ENCODE measurements at regions not wholly inside any gene's neighbourhood (a gene's known extent, or its start where the extent isn't known, plus 50 kb on each side); places are given as distances from the start of the nearest gene placed in this dataset.
A peak's percentile ranks its signal among the peaks of the same experiment; 100 is the strongest.
"Not testable (repeated sequence)": the region's sequence is repeated elsewhere in the genome, so short reads cannot be mapped to it uniquely, and the experiment has no call there.

DNA sequence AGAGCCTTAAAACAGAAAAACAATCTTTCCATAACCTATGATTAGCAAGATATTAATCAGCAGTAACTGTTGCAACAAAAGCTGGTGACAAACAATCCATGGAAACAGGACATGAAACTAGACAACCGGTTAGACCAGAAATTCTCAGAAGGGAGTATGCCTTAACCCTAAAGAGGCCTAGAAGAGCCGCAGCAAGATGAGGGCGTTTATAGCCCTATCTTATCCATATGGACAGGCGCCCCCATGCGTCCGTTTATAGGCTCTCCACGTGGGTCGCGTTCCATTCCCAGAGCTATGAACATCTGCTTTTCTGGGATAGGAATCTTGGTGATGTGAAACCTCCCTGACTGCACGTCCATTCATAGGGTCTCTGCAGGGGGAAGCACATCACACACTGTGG, 1662.7 kb upstream of the PABPC4L start:
- H3K36me3 ChIP-seq (ENCODE audit: control insufficient read depth in 2 of 2, insufficient read depth in 1 of 2, low read length in 2 of 2); POLR2A ChIA-PET; H3K27ac ChIP-seq (ENCODE audit: extremely low read depth, low read depth, low read length); H3K9me3 ChIP-seq (ENCODE audit: control insufficient read depth, insufficient read depth, low read depth, low read length); H3K4me1 ChIP-seq (ENCODE audit: control insufficient read depth, insufficient read depth, low read length); H3K4me3 ChIP-seq (ENCODE audit: low read depth, low read length): not testable (repeated sequence)
- peak; percentile 39 for TF ChIP-seq ZNF654 (tag by site-specific recombination; IDR thresholded peaks at IDR 0.05; ENCODE audit: low read depth)
- CTCF ChIA-PET: interaction anchor here (0.7 kb wide), 1 partner anchor 386 kb away, joined by 3 read pairs; no protein-coding TSS in a partner anchor

DNA sequence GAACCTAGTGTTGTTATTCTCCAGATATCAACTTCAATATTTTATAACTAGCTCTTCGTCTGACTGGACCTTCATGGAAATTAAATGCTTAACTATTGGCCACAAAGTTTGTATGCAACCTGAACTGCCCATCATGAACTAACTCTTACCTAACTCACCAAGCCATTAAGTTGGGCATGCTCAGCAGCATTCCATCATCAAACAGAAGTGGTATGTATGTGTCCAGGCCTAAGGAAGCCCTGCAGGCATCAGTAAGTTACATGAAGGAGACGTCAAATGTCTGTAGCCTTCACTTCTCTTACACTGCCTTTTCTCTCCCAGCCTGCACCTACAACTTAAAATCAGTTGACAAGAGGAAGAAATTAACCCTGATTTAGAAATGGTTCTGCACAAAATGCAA, 1639.2 kb upstream of the PABPC4L start:
- TF ChIP-seq TSHZ1 (tag by site-specific recombination; IDR thresholded peaks at IDR 0.05; ENCODE audit: borderline replicate concordance) (no peak), ZNF660 (tag by site-specific recombination; IDR thresholded peaks at IDR 0.05) (no peak), ZNF521 (tag by site-specific recombination; IDR thresholded peaks at IDR 0.05) (no peak), WT1 (tag by site-specific recombination; IDR thresholded peaks at IDR 0.05) (no peak), ZNF10 (tag by site-specific recombination; IDR thresholded peaks at IDR 0.05) (no peak), ZSCAN23 (tag by site-specific recombination; IDR thresholded peaks at IDR 0.05) (no peak), ZNF544 (tag by site-specific recombination; IDR thresholded peaks at IDR 0.05) (no peak)
- TF ChIP-seq, protein P1, sequence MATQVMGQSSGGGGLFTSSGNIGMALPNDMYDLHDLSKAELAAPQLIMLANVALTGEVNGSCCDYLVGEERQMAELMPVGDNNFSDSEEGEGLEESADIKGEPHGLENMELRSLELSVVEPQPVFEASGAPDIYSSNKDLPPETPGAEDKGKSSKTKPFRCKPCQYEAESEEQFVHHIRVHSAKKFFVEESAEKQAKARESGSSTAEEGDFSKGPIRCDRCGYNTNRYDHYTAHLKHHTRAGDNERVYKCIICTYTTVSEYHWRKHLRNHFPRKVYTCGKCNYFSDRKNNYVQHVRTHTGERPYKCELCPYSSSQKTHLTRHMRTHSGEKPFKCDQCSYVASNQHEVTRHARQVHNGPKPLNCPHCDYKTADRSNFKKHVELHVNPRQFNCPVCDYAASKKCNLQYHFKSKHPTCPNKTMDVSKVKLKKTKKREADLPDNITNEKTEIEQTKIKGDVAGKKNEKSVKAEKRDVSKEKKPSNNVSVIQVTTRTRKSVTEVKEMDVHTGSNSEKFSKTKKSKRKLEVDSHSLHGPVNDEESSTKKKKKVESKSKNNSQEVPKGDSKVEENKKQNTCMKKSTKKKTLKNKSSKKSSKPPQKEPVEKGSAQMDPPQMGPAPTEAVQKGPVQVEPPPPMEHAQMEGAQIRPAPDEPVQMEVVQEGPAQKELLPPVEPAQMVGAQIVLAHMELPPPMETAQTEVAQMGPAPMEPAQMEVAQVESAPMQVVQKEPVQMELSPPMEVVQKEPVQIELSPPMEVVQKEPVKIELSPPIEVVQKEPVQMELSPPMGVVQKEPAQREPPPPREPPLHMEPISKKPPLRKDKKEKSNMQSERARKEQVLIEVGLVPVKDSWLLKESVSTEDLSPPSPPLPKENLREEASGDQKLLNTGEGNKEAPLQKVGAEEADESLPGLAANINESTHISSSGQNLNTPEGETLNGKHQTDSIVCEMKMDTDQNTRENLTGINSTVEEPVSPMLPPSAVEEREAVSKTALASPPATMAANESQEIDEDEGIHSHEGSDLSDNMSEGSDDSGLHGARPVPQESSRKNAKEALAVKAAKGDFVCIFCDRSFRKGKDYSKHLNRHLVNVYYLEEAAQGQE (tag by site-specific recombination; IDR thresholded peaks at IDR 0.05): no peak
- TF ChIP-seq, protein P2, sequence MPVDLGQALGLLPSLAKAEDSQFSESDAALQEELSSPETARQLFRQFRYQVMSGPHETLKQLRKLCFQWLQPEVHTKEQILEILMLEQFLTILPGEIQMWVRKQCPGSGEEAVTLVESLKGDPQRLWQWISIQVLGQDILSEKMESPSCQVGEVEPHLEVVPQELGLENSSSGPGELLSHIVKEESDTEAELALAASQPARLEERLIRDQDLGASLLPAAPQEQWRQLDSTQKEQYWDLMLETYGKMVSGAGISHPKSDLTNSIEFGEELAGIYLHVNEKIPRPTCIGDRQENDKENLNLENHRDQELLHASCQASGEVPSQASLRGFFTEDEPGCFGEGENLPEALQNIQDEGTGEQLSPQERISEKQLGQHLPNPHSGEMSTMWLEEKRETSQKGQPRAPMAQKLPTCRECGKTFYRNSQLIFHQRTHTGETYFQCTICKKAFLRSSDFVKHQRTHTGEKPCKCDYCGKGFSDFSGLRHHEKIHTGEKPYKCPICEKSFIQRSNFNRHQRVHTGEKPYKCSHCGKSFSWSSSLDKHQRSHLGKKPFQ (tag by site-specific recombination; IDR thresholded peaks at IDR 0.05): no peak
- ChIA-PET CTCF (no interaction called here), POLR2A (no interaction called here)
- H3K9me3 ChIP-seq (ENCODE audit: control insufficient read depth, insufficient read depth, low read depth, low read length): no peaks in the 10 kb centered on the region
- H3K4me1 ChIP-seq (ENCODE audit: control insufficient read depth, insufficient read depth, low read length): no peaks in the 10 kb centered on the region
- H3K36me3 ChIP-seq (ENCODE audit: control insufficient read depth in 2 of 2, insufficient read depth in 1 of 2, low read length in 2 of 2): no peaks in the 10 kb centered on the region
- H3K4me3 ChIP-seq (ENCODE audit: low read depth, low read length): no peak overlapping the region
- no peak overlapping the region for H3K27ac ChIP-seq (ENCODE audit: extremely low read depth, low read depth, low read length)

DNA sequence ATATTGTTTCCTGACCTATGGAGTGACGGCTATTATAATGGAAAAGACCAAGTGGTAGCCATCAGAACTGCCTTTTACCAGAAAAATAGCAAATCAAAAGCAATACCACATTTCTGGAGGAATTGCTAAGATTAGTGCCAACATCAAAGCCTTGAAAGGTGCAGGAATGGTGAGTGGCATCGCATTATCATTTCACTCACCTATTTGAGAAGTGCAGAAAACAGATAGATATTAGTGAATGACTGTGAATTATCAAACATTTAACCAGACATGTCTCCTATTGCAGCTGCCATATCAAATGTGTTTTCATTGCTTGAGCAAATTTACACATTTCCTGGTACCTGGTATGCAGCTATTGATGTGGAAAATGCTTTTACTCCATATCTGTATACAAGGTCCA, 1638.1 kb upstream of the PABPC4L start:
- ChIA-PET CTCF (no interaction called here), POLR2A (no interaction called here)
- Histone ChIP-seq H3K4me3 (ENCODE audit: low read depth, low read length) (no peak overlapping the region), H3K4me1 (ENCODE audit: control insufficient read depth, insufficient read depth, low read length) (no peaks in the 10 kb centered on the region), H3K36me3 (ENCODE audit: control insufficient read depth in 2 of 2, insufficient read depth in 1 of 2, low read length in 2 of 2) (no peaks in the 10 kb centered on the region), H3K9me3 (ENCODE audit: control insufficient read depth, insufficient read depth, low read depth, low read length) (no peaks in the 10 kb centered on the region), H3K27ac (ENCODE audit: extremely low read depth, low read depth, low read length) (no peak overlapping the region)
- TF ChIP-seq ZNF670 (tag by site-specific recombination; IDR thresholded peaks at IDR 0.05; ENCODE audit: low read depth): no peak
- TF ChIP-seq ZNF16 (tag by site-specific recombination; IDR thresholded peaks at IDR 0.05; ENCODE audit: low read depth): no peak
- TF ChIP-seq ZNF112 (tag by site-specific recombination; IDR thresholded peaks at IDR 0.05): no peak
